Brain microvascular endothelial cell (primary cell): ENCODE measurements at regions not wholly inside any gene's neighbourhood (a gene's known extent, or its start where the extent isn't known, plus 50 kb on each side); places are given as distances from the start of the nearest gene placed in this dataset.

ENCODE experiments used
- DNase-seq: peaks from one replicate; pipeline ENCODE4 v3.0.0-alpha.2; 2020
- H3K27ac ChIP-seq: fragments of 250-450 bp; sonication (Bioruptor Pico); 2 replicates; pipeline ENCODE4 v1.5.1; 2020; ENCODE audit warnings: mild to moderate bottlenecking, moderate library complexity
- H3K27me3 ChIP-seq: fragments of 250-450 bp; sonication (Bioruptor Pico); replicated peaks from 2 replicates; pipeline ENCODE4 v1.5.1; 2020; ENCODE audit warnings: mild to moderate bottlenecking
- H3K36me3 ChIP-seq: fragments of 250-450 bp; sonication (Bioruptor Pico); replicated peaks from 2 replicates; pipeline ENCODE4 v1.5.1; 2020; ENCODE audit warnings: mild to moderate bottlenecking
- H3K4me3 ChIP-seq: 2 replicates; pipeline ENCODE4 v1.5.1; 2011; ENCODE audit warnings: low read depth, mild to moderate bottlenecking, control low read depth, low read length, moderate library complexity
- CTCF ChIP-seq: IDR thresholded peaks from 2 replicates; pipeline ENCODE4 v1.5.1; 2011; ENCODE audit warnings: low read depth, mild to moderate bottlenecking, moderate library complexity, low read length, control low read depth, inconsistent platforms; ENCODE audit errors: missing control alignments
- in situ Hi-C: cut with HindIII; loops from 2 replicates; pipeline ENCODE4 v1.10.0; 2017; ENCODE audit warnings: low sequenced_read_pairs, low pct_ligation_motif_present

- in situ Hi-C loops = no loop called here
- no peak for TF ChIP-seq CTCF
- no peak for DNase-seq
- Histone ChIP-seq H3K4me3 (no peak overlapping the region), H3K27ac (no peak overlapping the region), H3K36me3 (no peaks in the 10 kb centered on the region), H3K27me3 (no peaks in the 10 kb centered on the region)
Observed at GRCh38 chr2:121818546-121818945, 63.1 kb downstream of the TSN start.

- no peak overlapping the region for H3K27ac ChIP-seq
- TF ChIP-seq CTCF = no peak
- no peaks in the 10 kb centered on the region for H3K36me3 ChIP-seq
- no peaks in the 10 kb centered on the region for H3K27me3 ChIP-seq
- no peak overlapping the region for H3K4me3 ChIP-seq
- in situ Hi-C loops = no loop called here
- DNase-seq = no peak
Observed at GRCh38 chr2:121819846-121820245, 64.4 kb downstream of the TSN start.

- Histone ChIP-seq H3K27me3 (no peaks in the 10 kb centered on the region), H3K36me3 (no peaks in the 10 kb centered on the region), H3K4me3 (no peak overlapping the region), H3K27ac (no peak overlapping the region)
- no peak for TF ChIP-seq CTCF
- in situ Hi-C loops = no loop called here
- no peak for DNase-seq
Observed at GRCh38 chr2:121821476-121822158, 66.2 kb downstream of the TSN start.

GRCh38 chr2:121824264-121824663, 68.8 kb downstream of the TSN start:
- Histone ChIP-seq H3K4me3 (no peak overlapping the region), H3K27ac (no peak overlapping the region), H3K27me3 (no peaks in the 10 kb centered on the region), H3K36me3 (no peaks in the 10 kb centered on the region)
- DNase-seq = no peak
- in situ Hi-C loops = no loop called here
- TF ChIP-seq CTCF = no peak

GRCh38 chr2:121825003-121825950, 69.8 kb downstream of the TSN start:
- no peak for TF ChIP-seq CTCF
- DNase-seq = no peak
- no peaks in the 10 kb centered on the region for H3K27me3 ChIP-seq

More at GRCh38 chr2:121825003-121825950, 69.8 kb downstream of the TSN start:
- Histone ChIP-seq H3K27ac (no peak overlapping the region), H3K36me3 (no peaks in the 10 kb centered on the region), H3K4me3 (no peak overlapping the region)
- in situ Hi-C loops = no loop called here
